H1 (cell line): ENCODE measurements at regions not wholly inside any gene's neighbourhood (a gene's known extent, or its start where the extent isn't known, plus 50 kb on each side); places are given as distances from the start of the nearest gene placed in this dataset.
"Not testable (repeated sequence)": the region's sequence is repeated elsewhere in the genome, so short reads cannot be mapped to it uniquely, and the experiment has no call there.

Experiments used
- NRF1 ChIP-seq: IDR thresholded peaks from 2 replicates; pipeline ENCODE4 v1.6.1; 2011; ENCODE audit warnings: mild to moderate bottlenecking, low read depth, low read length, improper control_type of control experiment
- PHF8 ChIP-seq: fragments of 200-600 bp; sonication (generic); conservative IDR thresholded peaks from 2 replicates; pipeline ENCODE4 v1.7.1; 2012; ENCODE audit warnings: low read depth, mild to moderate bottlenecking, inconsistent platforms, low read length, moderate library complexity
- POLR2A ChIP-seq, 2 experiments: IDR thresholded peaks; 1 replicate in 1 of 2; 2 replicates in 1 of 2; pipeline ENCODE4 v1.6.1; 2011; ENCODE audit warnings: low read depth in 2 of 2, low read length in 2 of 2, mild to moderate bottlenecking in 2 of 2; ENCODE audit errors: control extremely low read depth in 1 of 2
- POLR2AphosphoS5 ChIP-seq: IDR thresholded peaks from 2 replicates; pipeline ENCODE4 v1.6.1; 2011; ENCODE audit warnings: low read depth, low read length
- RAD21 ChIP-seq, 2 experiments: IDR thresholded peaks in 1 of 2; conservative IDR thresholded peaks in 1 of 2; 2 replicates each; pipeline ENCODE4 v1.6.1; 2011; ENCODE audit warnings: low read depth in 2 of 2, low read length in 2 of 2, improper control_type of control experiment in 1 of 2, inconsistent platforms in 1 of 2, mild to moderate bottlenecking in 1 of 2, moderate library complexity in 1 of 2
- RFX5 ChIP-seq: IDR thresholded peaks from 2 replicates; pipeline ENCODE4 v1.6.1; 2011; ENCODE audit warnings: low read depth, low read length, improper control_type of control experiment, borderline replicate concordance
- TF ChIP-seq, protein P1 (sequence below): fragments of 300-600 bp; sonication (generic); IDR thresholded peaks from 2 replicates; pipeline ENCODE4 v1.7.1; 2012; ENCODE audit warnings: low read length, moderate library complexity, mild to moderate bottlenecking, inconsistent platforms; ENCODE audit not compliant: insufficient replicate concordance
- TF ChIP-seq, protein P2 (sequence below), 3 experiments: IDR thresholded peaks; 1 replicate in 2 of 3; 2 replicates in 1 of 3; pipeline versions ENCODE4 v1.5.1 to v1.6.1; 2011; ENCODE audit warnings: low read length in 3 of 3, mild to moderate bottlenecking in 3 of 3, inconsistent platforms in 2 of 3, low read depth in 1 of 3, moderate library complexity in 1 of 3; ENCODE audit not compliant: insufficient read depth in 1 of 3; ENCODE audit errors: control extremely low read depth in 1 of 3

DNA sequence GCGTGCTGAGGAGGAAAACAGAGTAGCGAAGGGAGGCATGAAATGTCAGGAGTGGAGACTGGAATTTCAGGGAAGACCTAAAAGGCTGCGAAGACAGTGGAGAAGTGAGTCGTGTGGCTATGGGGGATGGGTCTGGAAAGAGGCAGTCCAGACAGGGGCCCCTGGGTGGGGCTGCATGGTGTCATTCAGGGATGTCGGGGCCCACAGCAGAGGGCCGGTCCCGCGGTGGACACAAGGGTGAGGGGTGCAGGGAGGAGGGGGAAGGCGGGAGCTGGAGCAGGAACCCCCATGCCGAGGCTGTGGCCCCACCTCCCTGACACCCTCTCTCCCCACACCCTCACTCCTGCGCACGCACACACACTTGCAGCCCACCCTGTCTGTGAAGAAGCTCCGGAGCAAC, 476.4 kb downstream of the TP53TG3F start:
- TF ChIP-seq, protein P1, sequence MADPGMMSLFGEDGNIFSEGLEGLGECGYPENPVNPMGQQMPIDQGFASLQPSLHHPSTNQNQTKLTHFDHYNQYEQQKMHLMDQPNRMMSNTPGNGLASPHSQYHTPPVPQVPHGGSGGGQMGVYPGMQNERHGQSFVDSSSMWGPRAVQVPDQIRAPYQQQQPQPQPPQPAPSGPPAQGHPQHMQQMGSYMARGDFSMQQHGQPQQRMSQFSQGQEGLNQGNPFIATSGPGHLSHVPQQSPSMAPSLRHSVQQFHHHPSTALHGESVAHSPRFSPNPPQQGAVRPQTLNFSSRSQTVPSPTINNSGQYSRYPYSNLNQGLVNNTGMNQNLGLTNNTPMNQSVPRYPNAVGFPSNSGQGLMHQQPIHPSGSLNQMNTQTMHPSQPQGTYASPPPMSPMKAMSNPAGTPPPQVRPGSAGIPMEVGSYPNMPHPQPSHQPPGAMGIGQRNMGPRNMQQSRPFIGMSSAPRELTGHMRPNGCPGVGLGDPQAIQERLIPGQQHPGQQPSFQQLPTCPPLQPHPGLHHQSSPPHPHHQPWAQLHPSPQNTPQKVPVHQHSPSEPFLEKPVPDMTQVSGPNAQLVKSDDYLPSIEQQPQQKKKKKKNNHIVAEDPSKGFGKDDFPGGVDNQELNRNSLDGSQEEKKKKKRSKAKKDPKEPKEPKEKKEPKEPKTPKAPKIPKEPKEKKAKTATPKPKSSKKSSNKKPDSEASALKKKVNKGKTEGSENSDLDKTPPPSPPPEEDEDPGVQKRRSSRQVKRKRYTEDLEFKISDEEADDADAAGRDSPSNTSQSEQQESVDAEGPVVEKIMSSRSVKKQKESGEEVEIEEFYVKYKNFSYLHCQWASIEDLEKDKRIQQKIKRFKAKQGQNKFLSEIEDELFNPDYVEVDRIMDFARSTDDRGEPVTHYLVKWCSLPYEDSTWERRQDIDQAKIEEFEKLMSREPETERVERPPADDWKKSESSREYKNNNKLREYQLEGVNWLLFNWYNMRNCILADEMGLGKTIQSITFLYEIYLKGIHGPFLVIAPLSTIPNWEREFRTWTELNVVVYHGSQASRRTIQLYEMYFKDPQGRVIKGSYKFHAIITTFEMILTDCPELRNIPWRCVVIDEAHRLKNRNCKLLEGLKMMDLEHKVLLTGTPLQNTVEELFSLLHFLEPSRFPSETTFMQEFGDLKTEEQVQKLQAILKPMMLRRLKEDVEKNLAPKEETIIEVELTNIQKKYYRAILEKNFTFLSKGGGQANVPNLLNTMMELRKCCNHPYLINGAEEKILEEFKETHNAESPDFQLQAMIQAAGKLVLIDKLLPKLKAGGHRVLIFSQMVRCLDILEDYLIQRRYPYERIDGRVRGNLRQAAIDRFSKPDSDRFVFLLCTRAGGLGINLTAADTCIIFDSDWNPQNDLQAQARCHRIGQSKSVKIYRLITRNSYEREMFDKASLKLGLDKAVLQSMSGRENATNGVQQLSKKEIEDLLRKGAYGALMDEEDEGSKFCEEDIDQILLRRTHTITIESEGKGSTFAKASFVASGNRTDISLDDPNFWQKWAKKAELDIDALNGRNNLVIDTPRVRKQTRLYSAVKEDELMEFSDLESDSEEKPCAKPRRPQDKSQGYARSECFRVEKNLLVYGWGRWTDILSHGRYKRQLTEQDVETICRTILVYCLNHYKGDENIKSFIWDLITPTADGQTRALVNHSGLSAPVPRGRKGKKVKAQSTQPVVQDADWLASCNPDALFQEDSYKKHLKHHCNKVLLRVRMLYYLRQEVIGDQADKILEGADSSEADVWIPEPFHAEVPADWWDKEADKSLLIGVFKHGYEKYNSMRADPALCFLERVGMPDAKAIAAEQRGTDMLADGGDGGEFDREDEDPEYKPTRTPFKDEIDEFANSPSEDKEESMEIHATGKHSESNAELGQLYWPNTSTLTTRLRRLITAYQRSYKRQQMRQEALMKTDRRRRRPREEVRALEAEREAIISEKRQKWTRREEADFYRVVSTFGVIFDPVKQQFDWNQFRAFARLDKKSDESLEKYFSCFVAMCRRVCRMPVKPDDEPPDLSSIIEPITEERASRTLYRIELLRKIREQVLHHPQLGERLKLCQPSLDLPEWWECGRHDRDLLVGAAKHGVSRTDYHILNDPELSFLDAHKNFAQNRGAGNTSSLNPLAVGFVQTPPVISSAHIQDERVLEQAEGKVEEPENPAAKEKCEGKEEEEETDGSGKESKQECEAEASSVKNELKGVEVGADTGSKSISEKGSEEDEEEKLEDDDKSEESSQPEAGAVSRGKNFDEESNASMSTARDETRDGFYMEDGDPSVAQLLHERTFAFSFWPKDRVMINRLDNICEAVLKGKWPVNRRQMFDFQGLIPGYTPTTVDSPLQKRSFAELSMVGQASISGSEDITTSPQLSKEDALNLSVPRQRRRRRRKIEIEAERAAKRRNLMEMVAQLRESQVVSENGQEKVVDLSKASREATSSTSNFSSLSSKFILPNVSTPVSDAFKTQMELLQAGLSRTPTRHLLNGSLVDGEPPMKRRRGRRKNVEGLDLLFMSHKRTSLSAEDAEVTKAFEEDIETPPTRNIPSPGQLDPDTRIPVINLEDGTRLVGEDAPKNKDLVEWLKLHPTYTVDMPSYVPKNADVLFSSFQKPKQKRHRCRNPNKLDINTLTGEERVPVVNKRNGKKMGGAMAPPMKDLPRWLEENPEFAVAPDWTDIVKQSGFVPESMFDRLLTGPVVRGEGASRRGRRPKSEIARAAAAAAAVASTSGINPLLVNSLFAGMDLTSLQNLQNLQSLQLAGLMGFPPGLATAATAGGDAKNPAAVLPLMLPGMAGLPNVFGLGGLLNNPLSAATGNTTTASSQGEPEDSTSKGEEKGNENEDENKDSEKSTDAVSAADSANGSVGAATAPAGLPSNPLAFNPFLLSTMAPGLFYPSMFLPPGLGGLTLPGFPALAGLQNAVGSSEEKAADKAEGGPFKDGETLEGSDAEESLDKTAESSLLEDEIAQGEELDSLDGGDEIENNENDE: not testable (repeated sequence)
- TF ChIP-seq, protein P2, sequence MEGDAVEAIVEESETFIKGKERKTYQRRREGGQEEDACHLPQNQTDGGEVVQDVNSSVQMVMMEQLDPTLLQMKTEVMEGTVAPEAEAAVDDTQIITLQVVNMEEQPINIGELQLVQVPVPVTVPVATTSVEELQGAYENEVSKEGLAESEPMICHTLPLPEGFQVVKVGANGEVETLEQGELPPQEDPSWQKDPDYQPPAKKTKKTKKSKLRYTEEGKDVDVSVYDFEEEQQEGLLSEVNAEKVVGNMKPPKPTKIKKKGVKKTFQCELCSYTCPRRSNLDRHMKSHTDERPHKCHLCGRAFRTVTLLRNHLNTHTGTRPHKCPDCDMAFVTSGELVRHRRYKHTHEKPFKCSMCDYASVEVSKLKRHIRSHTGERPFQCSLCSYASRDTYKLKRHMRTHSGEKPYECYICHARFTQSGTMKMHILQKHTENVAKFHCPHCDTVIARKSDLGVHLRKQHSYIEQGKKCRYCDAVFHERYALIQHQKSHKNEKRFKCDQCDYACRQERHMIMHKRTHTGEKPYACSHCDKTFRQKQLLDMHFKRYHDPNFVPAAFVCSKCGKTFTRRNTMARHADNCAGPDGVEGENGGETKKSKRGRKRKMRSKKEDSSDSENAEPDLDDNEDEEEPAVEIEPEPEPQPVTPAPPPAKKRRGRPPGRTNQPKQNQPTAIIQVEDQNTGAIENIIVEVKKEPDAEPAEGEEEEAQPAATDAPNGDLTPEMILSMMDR (IDR thresholded peaks at IDR 0.05; ENCODE audit: control extremely low read depth in 1 of 3, insufficient read depth in 1 of 3, low read depth in 1 of 3, low read length in 3 of 3): not testable (repeated sequence)
- not testable (repeated sequence) for TF ChIP-seq NRF1; POLR2AphosphoS5; RAD21 (IDR thresholded peaks at IDR 0.05 in 1 of 2, conservative IDR thresholded peaks at IDR 0.05 in 1 of 2; ENCODE audit: low read depth in 2 of 2, low read length in 2 of 2); RFX5; PHF8; POLR2A (IDR thresholded peaks at IDR 0.05; ENCODE audit: control extremely low read depth in 1 of 2, low read depth in 2 of 2, low read length in 2 of 2)
